Neuronal stem cell (in vitro differentiated cells): ENCODE measurements at regions not wholly inside any gene's neighbourhood (a gene's known extent, or its start where the extent isn't known, plus 50 kb on each side); places are given as distances from the start of the nearest gene placed in this dataset.
A peak's percentile ranks its signal among the peaks of the same experiment; 100 is the strongest.

ENCODE experiments used
- DNase-seq: peaks from one replicate; pipeline ENCODE4 v3.0.0-alpha.2; 2013; ENCODE audit warnings: low spot score
- H2AFZ ChIP-seq: one replicate; pipeline ENCODE4 v1.6.1; 2013; ENCODE audit warnings: mild to moderate bottlenecking, low read length, inconsistent platforms
- H2AK5ac ChIP-seq: 2 replicates; pipeline ENCODE4 v1.6.1; 2013; ENCODE audit warnings: low read depth, mild to moderate bottlenecking, inconsistent platforms, low read length, moderate library complexity, mixed read lengths
- H2BK120ac ChIP-seq: 2 replicates; pipeline ENCODE4 v1.6.1; 2013; ENCODE audit warnings: low read depth, mild to moderate bottlenecking, inconsistent platforms, low read length, moderate library complexity, mixed read lengths
- H2BK12ac ChIP-seq: one replicate; pipeline ENCODE4 v1.6.1; 2013; ENCODE audit warnings: low read length, inconsistent platforms
- H2BK15ac ChIP-seq: 2 replicates; pipeline ENCODE4 v1.6.1; 2013; ENCODE audit warnings: mild to moderate bottlenecking, low read length, inconsistent platforms, mixed read lengths
- H2BK5ac ChIP-seq: one replicate; pipeline ENCODE4 v1.6.1; 2013; ENCODE audit warnings: inconsistent platforms, mild to moderate bottlenecking, low read length, moderate library complexity
- H3K14ac ChIP-seq: one replicate; pipeline ENCODE4 v1.6.1; 2013; ENCODE audit warnings: low read length, inconsistent platforms
- H3K18ac ChIP-seq: 2 replicates; pipeline ENCODE4 v1.6.1; 2013; ENCODE audit warnings: low read length, inconsistent platforms
- H3K23ac ChIP-seq: 2 replicates; pipeline ENCODE4 v1.6.1; 2013; ENCODE audit warnings: low read depth, mild to moderate bottlenecking, mixed read lengths, low read length, inconsistent platforms; ENCODE audit not compliant: poor library complexity
- H3K27ac ChIP-seq: replicated peaks from 3 replicates; pipeline ENCODE4 v1.5.1; 2013; ENCODE audit warnings: low read length, inconsistent platforms
- H3K27me3 ChIP-seq, 3 experiments: 2 replicates each; pipeline ENCODE4 v1.6.1; 2013; ENCODE audit warnings: low read length in 3 of 3, mild to moderate bottlenecking in 2 of 3, inconsistent platforms in 1 of 3, low read depth in 1 of 3, mixed read lengths in 1 of 3, moderate library complexity in 1 of 3; ENCODE audit not compliant: control insufficient read depth in 3 of 3, insufficient read depth in 3 of 3
- H3K36me3 ChIP-seq, 2 donors: replicated peaks in 1 of 2; 2 replicates each; pipeline ENCODE4 v1.6.1; 2013; ENCODE audit warnings: low read length in 2 of 2; ENCODE audit not compliant: control insufficient read depth in 2 of 2, insufficient read depth in 2 of 2
- H3K4ac ChIP-seq: 2 replicates; pipeline ENCODE4 v1.6.1; 2013; ENCODE audit warnings: inconsistent platforms, mild to moderate bottlenecking, low read length, moderate library complexity
- H3K4me1 ChIP-seq, 2 donors: 1 replicate in 1 of 2; 2 replicates in 1 of 2; pipeline ENCODE4 v1.6.1; 2013; ENCODE audit warnings: low read length in 2 of 2, low read depth in 1 of 2; ENCODE audit not compliant: control insufficient read depth in 2 of 2, insufficient read depth in 1 of 2
- H3K4me2 ChIP-seq: one replicate; pipeline ENCODE4 v1.6.1; 2013; ENCODE audit warnings: mild to moderate bottlenecking, low read length, inconsistent platforms; ENCODE audit not compliant: insufficient read depth, poor library complexity, severe bottlenecking
- H3K4me3 ChIP-seq, 2 donors: 2 replicates each; pipeline ENCODE4 v1.5.1; 2013; ENCODE audit warnings: low read length in 2 of 2, mild to moderate bottlenecking in 2 of 2, inconsistent platforms in 1 of 2, moderate library complexity in 1 of 2
- H3K79me1 ChIP-seq: one replicate; pipeline ENCODE4 v1.6.1; 2013; ENCODE audit warnings: low read depth, mild to moderate bottlenecking, inconsistent platforms, low read length, moderate library complexity
- H3K9ac ChIP-seq: one replicate; pipeline ENCODE4 v1.6.1; 2013; ENCODE audit warnings: mild to moderate bottlenecking, low read depth, low read length, inconsistent platforms; ENCODE audit not compliant: poor library complexity
- H3K9me3 ChIP-seq, 2 donors: replicated peaks in 1 of 2; 2 replicates each; pipeline versions ENCODE3 to v1.6.1; 2013; ENCODE audit warnings: low read length in 2 of 2, mild to moderate bottlenecking in 2 of 2, inconsistent platforms in 1 of 2, low read depth in 1 of 2, mixed read lengths in 1 of 2, moderate library complexity in 1 of 2; ENCODE audit not compliant: control insufficient read depth in 2 of 2, insufficient read depth in 1 of 2
- H4K8ac ChIP-seq: one replicate; pipeline ENCODE4 v1.6.1; 2013; ENCODE audit warnings: low read depth, mild to moderate bottlenecking, inconsistent platforms, low read length, moderate library complexity
- H4K91ac ChIP-seq: one replicate; pipeline ENCODE4 v1.6.1; 2013; ENCODE audit warnings: low read length, low read depth, mild to moderate bottlenecking, inconsistent platforms; ENCODE audit not compliant: poor library complexity
- WGBS, 2 donors: extraction: QIAGEN DNeasy Blood & Tissue Kit; methylation state at CpG; one replicate each; pipeline ENCODE4 v1.1.7; 2013; ENCODE audit warnings: missing lambda C conversion rate in 2 of 2, mixed read lengths in 1 of 2; ENCODE audit not compliant: insufficient read length in 2 of 2, insufficient replicate concordance in 1 of 2; ENCODE audit errors: extremely low coverage in 2 of 2; 5-methylcytosine and 5-hydroxymethylcytosine counted together

DNA sequence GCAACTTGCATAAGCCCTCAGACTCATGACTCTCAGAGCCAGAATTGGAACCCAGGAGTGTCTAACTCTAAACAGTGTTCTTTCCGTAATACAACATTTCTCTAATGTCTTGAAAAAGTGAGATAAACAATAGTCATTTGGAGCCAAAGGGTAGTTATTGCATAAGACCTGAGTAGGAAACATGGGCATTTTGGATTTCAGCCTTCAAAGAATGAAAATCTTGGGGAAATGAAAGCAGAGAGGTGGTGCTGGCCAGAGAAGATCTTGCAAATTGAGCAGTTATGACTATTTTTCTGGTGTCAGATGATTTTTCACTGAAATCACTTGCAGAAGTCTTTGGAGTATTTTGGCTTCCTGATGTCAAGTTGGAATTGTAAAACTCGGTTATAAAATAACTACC lies 379.4 kb downstream of the DIPK2A start:
- H2BK15ac ChIP-seq, result no peak overlapping the region
- WGBS, 2 donors, result no CpG with 5 or more reads among the region's 2 CpGs

DNA sequence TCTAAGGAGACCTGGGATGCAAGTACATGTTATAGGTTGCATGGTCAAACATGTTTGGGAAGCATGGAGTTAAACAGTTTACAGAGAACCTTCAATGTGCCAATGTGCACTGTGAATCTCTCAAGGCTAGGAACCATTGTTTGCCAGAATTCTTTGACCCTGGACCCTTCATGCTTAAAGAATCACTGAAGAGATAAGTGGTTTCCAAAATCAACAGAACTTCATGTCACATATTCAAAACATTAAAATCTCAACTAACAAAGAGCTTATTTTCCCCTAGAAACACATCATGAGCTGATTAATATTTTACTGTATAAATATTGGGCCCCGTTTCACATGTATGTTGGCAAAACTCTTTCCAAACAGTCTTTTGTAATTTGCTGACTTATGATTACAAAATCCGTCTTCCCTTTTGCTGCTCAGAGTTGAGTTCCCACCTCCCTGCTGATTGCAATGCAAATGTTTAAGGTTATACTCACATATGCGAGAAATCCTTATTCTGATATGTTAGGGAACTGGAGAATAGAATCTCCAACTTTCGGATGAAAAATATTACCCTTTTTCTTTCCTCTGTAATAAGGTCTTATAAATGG lies 380.2 kb downstream of the DIPK2A start:
- no peak overlapping the region for H3K4me3 ChIP-seq
- H3K23ac ChIP-seq, result no peak overlapping the region
- no peak overlapping the region for H3K18ac ChIP-seq
- no peak overlapping the region for H2BK120ac ChIP-seq
- no peaks in the 10 kb centered on the region for H3K79me1 ChIP-seq
- no peak overlapping the region for H3K4ac ChIP-seq
- H3K4me2 ChIP-seq, result no peak overlapping the region
- H3K36me3 ChIP-seq, result no peaks in the 10 kb centered on the region
- no peak overlapping the region for H2BK15ac ChIP-seq
- no peak overlapping the region for H3K27ac ChIP-seq
- H3K14ac ChIP-seq, result no peak overlapping the region
- H2BK12ac ChIP-seq, result no peak overlapping the region
- H3K27me3 ChIP-seq, result no peaks in the 10 kb centered on the region
- H2BK5ac ChIP-seq, result no peak overlapping the region
- no peak overlapping the region for H4K8ac ChIP-seq
- H4K91ac ChIP-seq, result no peak overlapping the region
- peak overlapping the region; percentile 12 for H2AFZ ChIP-seq
- no CpG with 5 or more reads among the region's 4 CpGs for WGBS, 2 donors
- H3K9me3 ChIP-seq, result no peaks in the 10 kb centered on the region
- no peak overlapping the region for H3K9ac ChIP-seq
- no peak for DNase-seq
- H2AK5ac ChIP-seq, result no peak overlapping the region
- H3K4me1 ChIP-seq, result no peaks in the 10 kb centered on the region

More for the DNA sequence above, 379.4 kb downstream of the DIPK2A start:
- Histone ChIP-seq H2BK5ac (no peak overlapping the region), H3K4me1 (no peaks in the 10 kb centered on the region), H3K4me2 (no peak overlapping the region), H3K36me3 (no peaks in the 10 kb centered on the region), H2BK120ac (no peak overlapping the region), H2BK12ac (no peak overlapping the region), H3K27me3 (no peaks in the 10 kb centered on the region), H3K4ac (no peak overlapping the region), H3K18ac (no peak overlapping the region), H2AK5ac (no peak overlapping the region), H3K27ac (no peak overlapping the region), H3K9me3 (no peaks in the 10 kb centered on the region), H3K79me1 (no peaks in the 10 kb centered on the region), H3K23ac (no peak overlapping the region), H2AFZ (no peak overlapping the region), H4K8ac (no peak overlapping the region), H3K14ac (no peak overlapping the region), H3K4me3 (no peak overlapping the region), H4K91ac (no peak overlapping the region), H3K9ac (no peak overlapping the region)
- DNase-seq, result no peak

GRCh38 chr3:144358191-144358590 lies 386.6 kb downstream of the DIPK2A start:
- Histone ChIP-seq H3K79me1 (no peaks in the 10 kb centered on the region), H3K9me3 (no peaks in the 10 kb centered on the region), H2BK12ac (no peak overlapping the region), H4K8ac (no peak overlapping the region), H4K91ac (no peak overlapping the region), H3K4me2 (no peak overlapping the region), H3K36me3 (no peaks in the 10 kb centered on the region), H3K4me3 (no peak overlapping the region), H3K14ac (no peak overlapping the region), H2AK5ac (no peak overlapping the region), H3K4me1 (no peaks in the 10 kb centered on the region), H3K27me3 (no peaks in the 10 kb centered on the region), H2BK15ac (no peak overlapping the region), H3K4ac (no peak overlapping the region), H3K9ac (no peak overlapping the region), H3K18ac (no peak overlapping the region), H2AFZ (peak overlapping the region; percentile 19), H2BK5ac (no peak overlapping the region), H3K27ac (no peak overlapping the region), H3K23ac (no peak overlapping the region), H2BK120ac (no peak overlapping the region)
- DNase-seq, result no peak
- WGBS, 2 donors, result no CpG with 5 or more reads among the region's 2 CpGs

DNA sequence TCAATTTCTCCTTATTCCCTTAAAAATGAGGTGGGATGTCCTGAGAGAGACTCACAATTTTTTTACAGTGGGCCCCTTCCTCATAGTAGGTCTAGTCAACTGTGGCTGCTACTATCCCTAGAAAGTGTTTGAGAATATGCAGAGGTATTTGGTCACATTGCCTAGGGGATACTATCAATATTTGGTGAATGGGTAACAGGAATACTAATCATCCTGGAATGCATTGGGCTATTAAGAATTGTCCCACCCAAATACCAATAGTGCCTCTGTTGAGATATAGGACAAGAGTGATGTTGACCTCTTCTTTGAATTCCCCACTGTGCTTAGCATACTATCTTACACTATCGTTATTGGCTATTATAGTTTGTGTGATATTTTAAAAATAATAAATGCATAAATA lies 389.4 kb downstream of the DIPK2A start:
- H3K27me3 ChIP-seq, result no peaks in the 10 kb centered on the region
- no peak overlapping the region for H3K4ac ChIP-seq
- WGBS, 2 donors, result no CpG with 5 or more reads among the region's 1 CpG
- H4K91ac ChIP-seq, result no peak overlapping the region
- no peak overlapping the region for H2BK120ac ChIP-seq
- H2AK5ac ChIP-seq, result no peak overlapping the region
- H2BK15ac ChIP-seq, result no peak overlapping the region
- H3K4me2 ChIP-seq, result no peak overlapping the region
- no peaks in the 10 kb centered on the region for H3K9me3 ChIP-seq
- no peak overlapping the region for H4K8ac ChIP-seq
- H3K27ac ChIP-seq, result no peak overlapping the region
- no peak overlapping the region for H2BK5ac ChIP-seq
- no peaks in the 10 kb centered on the region for H3K4me1 ChIP-seq
- H3K23ac ChIP-seq, result no peak overlapping the region
- no peak overlapping the region for H2AFZ ChIP-seq
- H3K14ac ChIP-seq, result no peak overlapping the region
- H3K79me1 ChIP-seq, result no peaks in the 10 kb centered on the region
- H3K4me3 ChIP-seq, result no peak overlapping the region
- no peaks in the 10 kb centered on the region for H3K36me3 ChIP-seq
- no peak overlapping the region for H3K18ac ChIP-seq
- DNase-seq, result no peak
- H3K9ac ChIP-seq, result no peak overlapping the region
- H2BK12ac ChIP-seq, result no peak overlapping the region
